ENCODE measurements at regions not wholly inside any gene's neighbourhood (a gene's known extent, or its start where the extent isn't known, plus 50 kb on each side); places are given as distances from the start of the nearest gene placed in this dataset.

GRCh38 chr6:8215631-8216030 is 113.3 kb upstream of the EEF1E1 start:
- no peak overlapping the region for H3K27ac ChIP-seq (ENCODE audit: control insufficient read depth, insufficient read depth)
- BruUV-seq (replicated peaks): no TSS peak
- ChIA-PET SMC1A (ENCODE audit: uncharacterized antibody, unreplicated experiment) (interaction anchor here (0.6 to 2.2 kb wide), 3 partner anchors 22 to 135 kb away, joined by 3 to 8 read pairs (median 6); no protein-coding TSS in a partner anchor), CTCF (interaction anchor here (3.2 kb wide), 1 partner anchor 85 kb away, joined by 13 read pairs; no protein-coding TSS in a partner anchor), RAD21 (ENCODE audit: unreplicated experiment) (interaction anchor here (0.7 to 2.5 kb wide), 2 partner anchors 32 to 84 kb away, joined by 3 to 9 read pairs; no protein-coding TSS in a partner anchor), POLR2A (interaction anchor here (0.5 kb wide), 1 partner anchor 258 kb away, joined by 4 read pairs; no protein-coding TSS in a partner anchor)
- DNase-seq (ENCODE audit: low read depth, low spot score) (no peak), FAIRE-seq (no peak), ATAC-seq (peak; percentile 27; the same call in 1 of the 3 replicates)
- no peak overlapping the region for H3K4me3 ChIP-seq
- no peak overlapping the region for H2AFZ ChIP-seq (ENCODE audit: control insufficient read depth, low read depth, low read length)
- no peaks in the 10 kb centered on the region for H3K79me2 ChIP-seq (ENCODE audit: control insufficient read depth, insufficient read depth, low read length)
- no peaks in the 10 kb centered on the region for H3K4me1 ChIP-seq (ENCODE audit: control insufficient read depth, insufficient read depth, low read length)
- intact Hi-C loops (cut with micrococcal nuclease; ENCODE audit: unreplicated experiment): loop anchor here (5.0 kb wide), 2 partner anchors 333 to 493 kb away; no protein-coding TSS in a partner anchor
- H4K20me1 ChIP-seq (ENCODE audit: control insufficient read depth, insufficient read depth): no peaks in the 10 kb centered on the region
- no peaks in the 10 kb centered on the region for H3K9me3 ChIP-seq (replicated peaks; ENCODE audit: control insufficient read depth, insufficient read depth, low read length)
- H3K4me2 ChIP-seq (ENCODE audit: control insufficient read depth, insufficient read depth): no peak overlapping the region
- in situ Hi-C loops (cut with MboI): no loop called here
- 22% methylated on average over 6 of the region's 6 CpGs for WGBS (ENCODE audit: insufficient coverage, insufficient replicate concordance, low lambda C conversion rate, missing lambda C conversion rate)
- no peaks in the 10 kb centered on the region for H3K27me3 ChIP-seq (replicated peaks in 1 of 2; ENCODE audit: control insufficient read depth in 2 of 2, insufficient read depth in 2 of 2, low read length in 1 of 2)
- H3K9ac ChIP-seq (ENCODE audit: control insufficient read depth, insufficient read depth, low read length): no peak overlapping the region
- TF ChIP-seq IKZF1 (conservative IDR thresholded peaks at IDR 0.05) (0 out of 2 replicates have a peak, but pooled peaks have one; percentile 19), YY1 (IDR thresholded peaks at IDR 0.05; ENCODE audit: low read depth, low read length) (no peak)
- no peaks in the 10 kb centered on the region for H3K36me3 ChIP-seq (ENCODE audit: control insufficient read depth in 2 of 2, insufficient read depth in 2 of 2, low read length in 1 of 2)

- Histone ChIP-seq H3K4me2 (ENCODE audit: control insufficient read depth, insufficient read depth) (no peak overlapping the region), H3K4me1 (ENCODE audit: control insufficient read depth, insufficient read depth, low read length) (no peaks in the 10 kb centered on the region), H3K27ac (ENCODE audit: control insufficient read depth, insufficient read depth) (no peak overlapping the region), H3K36me3 (ENCODE audit: control insufficient read depth in 2 of 2, insufficient read depth in 2 of 2, low read length in 1 of 2) (no peaks in the 10 kb centered on the region), H3K79me2 (ENCODE audit: control insufficient read depth, insufficient read depth, low read length) (no peaks in the 10 kb centered on the region), H3K9ac (ENCODE audit: control insufficient read depth, insufficient read depth, low read length) (no peak overlapping the region), H4K20me1 (ENCODE audit: control insufficient read depth, insufficient read depth) (no peaks in the 10 kb centered on the region), H3K4me3 (no peak overlapping the region), H2AFZ (ENCODE audit: control insufficient read depth, low read depth, low read length) (no peak overlapping the region), H3K27me3 (replicated peaks in 1 of 2; ENCODE audit: control insufficient read depth in 2 of 2, insufficient read depth in 2 of 2, low read length in 1 of 2) (peaks cover 0 to 2% of the 10 kb centered on the region in 2 experiments; a peak in 1 of 4 replicates), H3K9me3 (replicated peaks; ENCODE audit: control insufficient read depth, insufficient read depth, low read length) (no peaks in the 10 kb centered on the region)
- DNase-seq (ENCODE audit: low read depth, low spot score): no peak
- SMC1A ChIA-PET (ENCODE audit: uncharacterized antibody, unreplicated experiment): interaction anchor here (1.0 to 2.2 kb wide), 2 partner anchors 81 to 83 kb away, joined by 3 to 8 read pairs; no protein-coding TSS in a partner anchor
- ATAC-seq: no peak
- CTCF ChIA-PET: interaction anchor here (0.6 to 3.2 kb wide), 4 partner anchors 12 to 83 kb away, joined by 3 to 13 read pairs (median 3); no protein-coding TSS in a partner anchor
- FAIRE-seq: no peak
- 16% methylated on average over 4 of the region's 4 CpGs for WGBS (ENCODE audit: insufficient coverage, insufficient replicate concordance, low lambda C conversion rate, missing lambda C conversion rate)
- no peak for TF ChIP-seq NR2F1 (conservative IDR thresholded peaks at IDR 0.05)
- TF ChIP-seq ZBED1 (IDR thresholded peaks at IDR 0.05; ENCODE audit: borderline replicate concordance): no peak
- no peak for TF ChIP-seq MEF2B (IDR thresholded peaks at IDR 0.05; ENCODE audit: partially characterized antibody, poor library complexity, severe bottlenecking)
- TF ChIP-seq CREM (IDR thresholded peaks at IDR 0.05; ENCODE audit: low read depth): no peak
- no peak for TF ChIP-seq ATF7 (IDR thresholded peaks at IDR 0.05; ENCODE audit: low read depth)
- TF ChIP-seq GATAD2B (conservative IDR thresholded peaks at IDR 0.05; ENCODE audit: low read depth): no peak
- no peak for TF ChIP-seq FOXM1 (IDR thresholded peaks at IDR 0.05; ENCODE audit: low read depth, low read length)
- no peak for TF ChIP-seq CTCF (IDR thresholded peaks at IDR 0.05 in 2 of 3, conservative IDR thresholded peaks at IDR 0.05 in 1 of 3; ENCODE audit: control insufficient read depth in 2 of 3, extremely low read depth in 1 of 3, insufficient read depth in 1 of 3, low read depth in 3 of 3, low read length in 3 of 3)
- TF ChIP-seq RCOR1 (conservative IDR thresholded peaks at IDR 0.05; ENCODE audit: low read depth, low read length): no peak
- no peak for TF ChIP-seq LARP7 (IDR thresholded peaks at IDR 0.05)
- POLR2A ChIA-PET: interaction anchor here (1.1 kb wide), 1 partner anchor 81 kb away, joined by 3 read pairs; no protein-coding TSS in a partner anchor
- BruUV-seq (replicated peaks): no TSS peak
- intact Hi-C loops (cut with micrococcal nuclease; ENCODE audit: unreplicated experiment) (no loop called here), in situ Hi-C loops (cut with MboI) (no loop called here)
- RAD21 ChIA-PET (ENCODE audit: unreplicated experiment): interaction anchor here (0.9 to 2.5 kb wide), 2 partner anchors 30 to 82 kb away, joined by 3 to 9 read pairs; no protein-coding TSS in a partner anchor
Observed at GRCh38 chr6:8213995-8214394, 111.6 kb upstream of the EEF1E1 start.
